CD14-positive monocyte (primary cell): ENCODE measurements at regions not wholly inside any gene's neighbourhood (a gene's known extent, or its start where the extent isn't known, plus 50 kb on each side); places are given as distances from the start of the nearest gene placed in this dataset.

ENCODE experiments used
- DNase-seq, 3 donors: peaks; one replicate each; pipeline ENCODE4 v3.0.0-alpha.2; 2011 to 2022
- H2AFZ ChIP-seq: 2 replicates; pipeline ENCODE4 v1.6.0; 2012; ENCODE audit warnings: mild to moderate bottlenecking, low read depth, low read length, inconsistent platforms; ENCODE audit not compliant: insufficient read depth, poor library complexity, severe bottlenecking
- H3K27ac ChIP-seq, 2 donors: 1 replicate in 1 of 2; 2 replicates in 1 of 2; pipeline ENCODE4 v1.5.1; 2012 to 2013; ENCODE audit warnings: low read length in 2 of 2, control low read depth in 1 of 2, inconsistent platforms in 1 of 2, low read depth in 1 of 2, mild to moderate bottlenecking in 1 of 2
- H3K27me3 ChIP-seq, 2 donors: one replicate each; pipeline versions ENCODE4 v1.6.0 to v1.6.1; 2011 to 2013; ENCODE audit warnings: low read length in 2 of 2; ENCODE audit not compliant: control insufficient read depth in 2 of 2, insufficient read depth in 2 of 2
- H3K36me3 ChIP-seq, 2 donors: replicated peaks in 1 of 2; 1 replicate in 1 of 2; 2 replicates in 1 of 2; pipeline versions ENCODE4 v1.5.1 to v1.6.1; 2012 to 2013; ENCODE audit warnings: low read length in 2 of 2, control low read depth in 1 of 2, inconsistent platforms in 1 of 2, mild to moderate bottlenecking in 1 of 2; ENCODE audit not compliant: insufficient read depth in 2 of 2, control insufficient read depth in 1 of 2
- H3K4me1 ChIP-seq, 2 donors: 1 replicate in 1 of 2; 2 replicates in 1 of 2; pipeline versions ENCODE4 v1.5.1 to v1.6.1; 2012 to 2013; ENCODE audit warnings: low read length in 2 of 2, control low read depth in 1 of 2, inconsistent platforms in 1 of 2, mild to moderate bottlenecking in 1 of 2, moderate library complexity in 1 of 2; ENCODE audit not compliant: insufficient read depth in 2 of 2, control insufficient read depth in 1 of 2
- H3K4me2 ChIP-seq: replicated peaks from 2 replicates; pipeline ENCODE3; 2012; ENCODE audit warnings: low read length, moderate library complexity, mild to moderate bottlenecking; ENCODE audit not compliant: poor library complexity, severe bottlenecking; ENCODE audit errors: extremely low read depth
- H3K4me3 ChIP-seq, 3 experiments: fragments of 200-600 bp in 1 of 3; sonication (generic) in 1 of 3; replicated peaks in 1 of 3; 1 replicate in 2 of 3; 2 replicates in 1 of 3; pipeline ENCODE4 v1.5.1; 2011 to 2013; ENCODE audit warnings: low read length in 3 of 3, mild to moderate bottlenecking in 3 of 3, control low read depth in 2 of 3, low read depth in 2 of 3, inconsistent platforms in 1 of 3, moderate library complexity in 1 of 3
- H3K79me2 ChIP-seq: 2 replicates; pipeline ENCODE4 v1.6.0; 2012; ENCODE audit warnings: mild to moderate bottlenecking, control low read depth, inconsistent platforms, low read length, moderate library complexity; ENCODE audit not compliant: insufficient read depth
- H3K9ac ChIP-seq: 2 replicates; pipeline ENCODE4 v1.6.0; 2017; ENCODE audit warnings: low read length, mild to moderate bottlenecking; ENCODE audit not compliant: insufficient read depth, poor library complexity, severe bottlenecking
- H3K9me3 ChIP-seq, 2 donors: replicated peaks in 1 of 2; 1 replicate in 1 of 2; 2 replicates in 1 of 2; pipeline versions ENCODE4 v1.5.1 to v1.6.1; 2012 to 2013; ENCODE audit warnings: low read length in 2 of 2, control low read depth in 1 of 2; ENCODE audit not compliant: control insufficient read depth in 1 of 2, insufficient read depth in 1 of 2
- H4K20me1 ChIP-seq: 2 replicates; pipeline ENCODE4 v1.6.0; 2012; ENCODE audit warnings: mild to moderate bottlenecking, low read length, control low read depth, moderate library complexity; ENCODE audit not compliant: insufficient read depth
- H3K27ac Mint-ChIP-seq, 7 donors: one replicate each; pipeline ENCODE4 v1.8.0; 2020; ENCODE audit warnings: mild to moderate bottlenecking in 7 of 7, mixed read lengths in 7 of 7, moderate library complexity in 6 of 7, inconsistent platforms in 2 of 7
- H3K27me3 Mint-ChIP-seq, 3 donors: one replicate each; pipeline ENCODE4 v1.8.0; 2021 to 2022; ENCODE audit warnings: low read depth in 3 of 3, mild to moderate bottlenecking in 3 of 3, mixed read lengths in 3 of 3, moderate library complexity in 3 of 3, inconsistent platforms in 1 of 3
- H3K36me3 Mint-ChIP-seq, 2 donors: one replicate each; pipeline ENCODE4 v1.8.0; 2020; ENCODE audit warnings: mixed read lengths in 2 of 2, inconsistent platforms in 1 of 2, mild to moderate bottlenecking in 1 of 2
- H3K4me1 Mint-ChIP-seq: one replicate; pipeline ENCODE4 v1.8.0; 2020; ENCODE audit warnings: mild to moderate bottlenecking, mixed read lengths
- H3K4me3 Mint-ChIP-seq, 2 donors: one replicate each; pipeline ENCODE4 v1.8.0; 2020; ENCODE audit warnings: mild to moderate bottlenecking in 2 of 2, mixed read lengths in 2 of 2, moderate library complexity in 1 of 2
- H3K9me3 Mint-ChIP-seq, 7 donors: one replicate each; pipeline ENCODE4 v1.8.0; 2020 to 2022; ENCODE audit warnings: mixed read lengths in 7 of 7, mild to moderate bottlenecking in 6 of 7, moderate library complexity in 6 of 7, inconsistent platforms in 2 of 7
- CTCF ChIP-seq: fragments of 200-600 bp; IDR thresholded peaks from one replicate; pipeline ENCODE4 v1.8.0; 2022; ENCODE audit warnings: antibody characterized with exemption, mild to moderate bottlenecking
- whole genome bisulfite sequencing: methylation state at CpG from one replicate; pipeline ENCODE4 v1.1.5; 2013; ENCODE audit warnings: missing lambda C conversion rate; ENCODE audit not compliant: insufficient coverage; 5-methylcytosine and 5-hydroxymethylcytosine counted together
- intact Hi-C, 2 donors: fragments of 100-400 bp; cut with micrococcal nuclease; formaldehyde crosslinking; loops; one replicate each; pipeline versions ENCODE4 v1.15.0 to v1.15.1; 2023

- Histone ChIP-seq H3K27me3 (peaks cover 0 to 3% of the 10 kb centered on the region in 2 donors), H4K20me1 (no peaks in the 10 kb centered on the region), H3K4me1 (no peaks in the 10 kb centered on the region), H3K9me3 (no peaks in the 10 kb centered on the region), H3K27ac (no peak overlapping the region), H3K4me3 (no peak overlapping the region), H3K4me2 (no peak overlapping the region), H3K9ac (no peak overlapping the region), H3K36me3 (no peaks in the 10 kb centered on the region), H3K79me2 (no peaks in the 10 kb centered on the region), H2AFZ (no peak overlapping the region)
- peaks cover 0 to 5% (median 0%) of the 10 kb centered on the region in 7 donors for H3K9me3 Mint-ChIP-seq
- 69% methylated on average over 4 of the region's 4 CpGs for WGBS
- DNase-seq: no peak
- H3K4me1 Mint-ChIP-seq: no peaks in the 10 kb centered on the region
- peaks cover 4 to 22% (median 11%) of the 10 kb centered on the region in 3 donors for H3K27me3 Mint-ChIP-seq
- TF ChIP-seq CTCF: no peak
- intact Hi-C loops: no loop called here
- H3K4me3 Mint-ChIP-seq: no peak overlapping the region
- peak overlapping the region in 1 of 7 donors; percentile 35 for H3K27ac Mint-ChIP-seq
- H3K36me3 Mint-ChIP-seq: no peaks in the 10 kb centered on the region
These were observed 163.2 kb downstream of the WSCD1 start for GRCh38 chr17:6233339-6233738.

GRCh38 chr17:6232732-6233101 is 162.5 kb downstream of the WSCD1 start:
- Mint-ChIP-seq H3K9me3 (no peaks in the 10 kb centered on the region), H3K4me3 (no peak overlapping the region), H3K27me3 (peaks cover 0 to 20% (median 13%) of the 10 kb centered on the region in 3 donors), H3K36me3 (no peaks in the 10 kb centered on the region), H3K27ac (no peak overlapping the region), H3K4me1 (no peaks in the 10 kb centered on the region)
- H4K20me1 ChIP-seq: no peaks in the 10 kb centered on the region
- H3K4me1 ChIP-seq: no peaks in the 10 kb centered on the region
- H3K79me2 ChIP-seq: no peaks in the 10 kb centered on the region
- H3K9ac ChIP-seq: no peak overlapping the region
- H3K36me3 ChIP-seq: no peaks in the 10 kb centered on the region
- no peak for DNase-seq
- 84% methylated on average over 9 of the region's 12 CpGs for WGBS
- no peak overlapping the region for H2AFZ ChIP-seq
- H3K9me3 ChIP-seq: no peaks in the 10 kb centered on the region
- no peak overlapping the region for H3K27ac ChIP-seq
- intact Hi-C loops: no loop called here
- TF ChIP-seq CTCF: no peak
- H3K4me2 ChIP-seq: no peak overlapping the region
- no peaks in the 10 kb centered on the region for H3K27me3 ChIP-seq
- H3K4me3 ChIP-seq: no peak overlapping the region
